ENCODE measurements at regions not wholly inside any gene's neighbourhood (a gene's known extent, or its start where the extent isn't known, plus 50 kb on each side); places are given as distances from the start of the nearest gene placed in this dataset.

GRCh38 chr9:110072597-110073355 lies 135.2 kb downstream of the C9orf152 start:
- no peak overlapping the region for H2AFZ ChIP-seq (ENCODE audit: low read length, unreplicated experiment)
- H3K36me3 ChIP-seq (ENCODE audit: insufficient read depth, low read length): peaks cover 8% of the 10 kb centered on the region; the same call in 1 of the 2 replicates
- no peak overlapping the region for H3K4me3 ChIP-seq (ENCODE audit: low read depth, low read length)
- peaks cover 92% of the 10 kb centered on the region for H3K79me2 ChIP-seq (ENCODE audit: control insufficient read depth, insufficient read depth, low read length, unreplicated experiment)
- H3K27ac ChIP-seq (ENCODE audit: low read depth, low read length): peak overlapping the region; percentile 37; the same call in 1 of the 2 replicates
- no peaks in the 10 kb centered on the region for H3K27me3 ChIP-seq (ENCODE audit: insufficient read depth, low read length)
- peaks cover 76% of the 10 kb centered on the region for H3K4me1 ChIP-seq (ENCODE audit: control insufficient read depth, insufficient read depth, low read length, unreplicated experiment)

GRCh38 chr9:110073356-110073905 lies 134.5 kb downstream of the C9orf152 start:
- H3K4me1 ChIP-seq (ENCODE audit: control insufficient read depth, insufficient read depth, low read length, unreplicated experiment): peaks cover 71% of the 10 kb centered on the region
- no peak overlapping the region for H2AFZ ChIP-seq (ENCODE audit: low read length, unreplicated experiment)
- H3K79me2 ChIP-seq (ENCODE audit: control insufficient read depth, insufficient read depth, low read length, unreplicated experiment): peaks cover 92% of the 10 kb centered on the region
- no peaks in the 10 kb centered on the region for H3K27me3 ChIP-seq (ENCODE audit: insufficient read depth, low read length)
- H3K27ac ChIP-seq (ENCODE audit: low read depth, low read length): peak overlapping the region; percentile 37; the same call in 1 of the 2 replicates
- peaks cover 8% of the 10 kb centered on the region; the same call in 1 of the 2 replicates for H3K36me3 ChIP-seq (ENCODE audit: insufficient read depth, low read length)
- no peak overlapping the region for H3K4me3 ChIP-seq (ENCODE audit: low read depth, low read length)

GRCh38 chr9:110076894-110077725 lies 130.8 kb downstream of the C9orf152 start:
- peak overlapping the region; percentile 63 for H3K27ac ChIP-seq (ENCODE audit: low read depth, low read length)

GRCh38 chr9:110077925-110078324 lies 130.0 kb downstream of the C9orf152 start:
- Histone ChIP-seq H3K27ac (ENCODE audit: low read depth, low read length) (no peak overlapping the region), H2AFZ (ENCODE audit: low read length, unreplicated experiment) (no peak overlapping the region), H3K36me3 (ENCODE audit: insufficient read depth, low read length) (no peaks in the 10 kb centered on the region), H3K79me2 (ENCODE audit: control insufficient read depth, insufficient read depth, low read length, unreplicated experiment) (peaks cover 92% of the 10 kb centered on the region), H3K4me1 (ENCODE audit: control insufficient read depth, insufficient read depth, low read length, unreplicated experiment) (peaks cover 59% of the 10 kb centered on the region), H3K27me3 (ENCODE audit: insufficient read depth, low read length) (no peaks in the 10 kb centered on the region), H3K4me3 (ENCODE audit: low read depth, low read length) (no peak overlapping the region)

More at GRCh38 chr9:110076894-110077725, 130.8 kb downstream of the C9orf152 start:
- peaks cover 4% of the 10 kb centered on the region; the same call in 1 of the 2 replicates for H3K36me3 ChIP-seq (ENCODE audit: insufficient read depth, low read length)
- H3K79me2 ChIP-seq (ENCODE audit: control insufficient read depth, insufficient read depth, low read length, unreplicated experiment): peaks cover 94% of the 10 kb centered on the region
- no peak overlapping the region for H2AFZ ChIP-seq (ENCODE audit: low read length, unreplicated experiment)
- no peak overlapping the region for H3K4me3 ChIP-seq (ENCODE audit: low read depth, low read length)
- H3K4me1 ChIP-seq (ENCODE audit: control insufficient read depth, insufficient read depth, low read length, unreplicated experiment): peaks cover 61% of the 10 kb centered on the region
- H3K27me3 ChIP-seq (ENCODE audit: insufficient read depth, low read length): no peaks in the 10 kb centered on the region

GRCh38 chr9:110078604-110079003 lies 129.4 kb downstream of the C9orf152 start:
- no peak overlapping the region for H2AFZ ChIP-seq (ENCODE audit: low read length, unreplicated experiment)
- no peaks in the 10 kb centered on the region for H3K36me3 ChIP-seq (ENCODE audit: insufficient read depth, low read length)
- H3K27me3 ChIP-seq (ENCODE audit: insufficient read depth, low read length): no peaks in the 10 kb centered on the region
- peaks cover 92% of the 10 kb centered on the region for H3K79me2 ChIP-seq (ENCODE audit: control insufficient read depth, insufficient read depth, low read length, unreplicated experiment)
- H3K4me3 ChIP-seq (ENCODE audit: low read depth, low read length): no peak overlapping the region
- H3K27ac ChIP-seq (ENCODE audit: low read depth, low read length): no peak overlapping the region
- peaks cover 59% of the 10 kb centered on the region for H3K4me1 ChIP-seq (ENCODE audit: control insufficient read depth, insufficient read depth, low read length, unreplicated experiment)

GRCh38 chr9:110081395-110081794 lies 126.6 kb downstream of the C9orf152 start:
- Histone ChIP-seq H3K79me2 (ENCODE audit: control insufficient read depth, insufficient read depth, low read length, unreplicated experiment) (peaks cover 95% of the 10 kb centered on the region), H3K36me3 (ENCODE audit: insufficient read depth, low read length) (0 out of 2 replicates have a peak, but pooled peaks cover under 1% of the 10 kb centered on the region), H3K27ac (ENCODE audit: low read depth, low read length) (peak overlapping the region; percentile 60), H3K4me3 (ENCODE audit: low read depth, low read length) (no peak overlapping the region), H3K4me1 (ENCODE audit: control insufficient read depth, insufficient read depth, low read length, unreplicated experiment) (peaks cover 50% of the 10 kb centered on the region), H3K27me3 (ENCODE audit: insufficient read depth, low read length) (no peaks in the 10 kb centered on the region), H2AFZ (ENCODE audit: low read length, unreplicated experiment) (no peak overlapping the region)

- H3K4me3 ChIP-seq (ENCODE audit: low read depth, low read length): no peak overlapping the region
- no peak overlapping the region for H2AFZ ChIP-seq (ENCODE audit: low read length, unreplicated experiment)
- peaks cover 95% of the 10 kb centered on the region for H3K79me2 ChIP-seq (ENCODE audit: control insufficient read depth, insufficient read depth, low read length, unreplicated experiment)
- peaks cover 6% of the 10 kb centered on the region; the same call in 1 of the 2 replicates for H3K36me3 ChIP-seq (ENCODE audit: insufficient read depth, low read length)
- peaks cover 50% of the 10 kb centered on the region for H3K4me1 ChIP-seq (ENCODE audit: control insufficient read depth, insufficient read depth, low read length, unreplicated experiment)
- H3K27ac ChIP-seq (ENCODE audit: low read depth, low read length): peak overlapping the region; percentile 23; the same call in 1 of the 2 replicates
- H3K27me3 ChIP-seq (ENCODE audit: insufficient read depth, low read length): no peaks in the 10 kb centered on the region
Measured at GRCh38 chr9:110083866-110084265, 124.1 kb downstream of the C9orf152 start.

- Histone ChIP-seq H3K4me3 (ENCODE audit: low read depth, low read length) (no peak overlapping the region), H3K36me3 (ENCODE audit: insufficient read depth, low read length) (peaks cover 6% of the 10 kb centered on the region; the same call in 1 of the 2 replicates), H3K27me3 (ENCODE audit: insufficient read depth, low read length) (no peaks in the 10 kb centered on the region), H3K4me1 (ENCODE audit: control insufficient read depth, insufficient read depth, low read length, unreplicated experiment) (peaks cover 56% of the 10 kb centered on the region), H2AFZ (ENCODE audit: low read length, unreplicated experiment) (no peak overlapping the region), H3K79me2 (ENCODE audit: control insufficient read depth, insufficient read depth, low read length, unreplicated experiment) (peaks cover 95% of the 10 kb centered on the region), H3K27ac (ENCODE audit: low read depth, low read length) (no peak overlapping the region)
Measured at GRCh38 chr9:110086537-110086936, 121.4 kb downstream of the C9orf152 start.

GRCh38 chr9:110087605-110088004 lies 120.4 kb downstream of the C9orf152 start:
- Histone ChIP-seq H3K4me3 (ENCODE audit: low read depth, low read length) (no peak overlapping the region), H3K79me2 (ENCODE audit: control insufficient read depth, insufficient read depth, low read length, unreplicated experiment) (peaks cover 95% of the 10 kb centered on the region), H3K36me3 (ENCODE audit: insufficient read depth, low read length) (peaks cover 6% of the 10 kb centered on the region; the same call in 1 of the 2 replicates), H3K27me3 (ENCODE audit: insufficient read depth, low read length) (no peaks in the 10 kb centered on the region), H3K27ac (ENCODE audit: low read depth, low read length) (no peak overlapping the region), H3K4me1 (ENCODE audit: control insufficient read depth, insufficient read depth, low read length, unreplicated experiment) (peaks cover 46% of the 10 kb centered on the region), H2AFZ (ENCODE audit: low read length, unreplicated experiment) (no peak overlapping the region)

- Histone ChIP-seq H3K27me3 (ENCODE audit: insufficient read depth, low read length) (no peaks in the 10 kb centered on the region), H3K36me3 (ENCODE audit: insufficient read depth, low read length) (peaks cover 6% of the 10 kb centered on the region; the same call in 1 of the 2 replicates), H2AFZ (ENCODE audit: low read length, unreplicated experiment) (no peak overlapping the region), H3K79me2 (ENCODE audit: control insufficient read depth, insufficient read depth, low read length, unreplicated experiment) (peaks cover 97% of the 10 kb centered on the region), H3K4me3 (ENCODE audit: low read depth, low read length) (no peak overlapping the region), H3K4me1 (ENCODE audit: control insufficient read depth, insufficient read depth, low read length, unreplicated experiment) (peaks cover 47% of the 10 kb centered on the region), H3K27ac (ENCODE audit: low read depth, low read length) (no peak overlapping the region)
Measured at GRCh38 chr9:110088099-110088498, 119.9 kb downstream of the C9orf152 start.

Data from ACC112 (cell line).